Renal pelvis (tissue), 1 donor: ENCODE measurements at regions not wholly inside any gene's neighbourhood (a gene's known extent, or its start where the extent isn't known, plus 50 kb on each side); places are given as distances from the start of the nearest gene placed in this dataset.

ENCODE experiments used
- DNase-seq: peaks from one replicate; pipeline ENCODE4 v3.0.0-alpha.2; 2013

DNA sequence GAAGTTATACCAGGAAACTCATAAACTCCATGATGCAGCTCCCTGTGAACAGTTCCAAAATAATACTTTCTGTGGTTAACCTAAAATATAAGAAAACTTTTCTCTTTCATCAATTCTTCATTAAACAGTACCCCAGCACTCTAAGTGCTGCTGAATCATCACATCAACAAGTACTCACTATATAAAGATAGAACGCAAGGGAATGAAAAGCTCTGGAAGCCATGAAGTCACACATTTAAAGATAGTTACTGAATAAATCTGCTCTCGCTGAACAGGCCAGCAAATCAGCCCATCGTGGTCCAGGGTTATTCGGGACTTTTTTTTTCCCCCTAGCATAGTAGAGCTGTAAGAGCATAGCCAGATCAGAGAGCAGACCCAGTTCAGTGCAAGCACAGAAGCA is 254.3 kb downstream of the IPMK start:
- no peak for DNase-seq

DNA sequence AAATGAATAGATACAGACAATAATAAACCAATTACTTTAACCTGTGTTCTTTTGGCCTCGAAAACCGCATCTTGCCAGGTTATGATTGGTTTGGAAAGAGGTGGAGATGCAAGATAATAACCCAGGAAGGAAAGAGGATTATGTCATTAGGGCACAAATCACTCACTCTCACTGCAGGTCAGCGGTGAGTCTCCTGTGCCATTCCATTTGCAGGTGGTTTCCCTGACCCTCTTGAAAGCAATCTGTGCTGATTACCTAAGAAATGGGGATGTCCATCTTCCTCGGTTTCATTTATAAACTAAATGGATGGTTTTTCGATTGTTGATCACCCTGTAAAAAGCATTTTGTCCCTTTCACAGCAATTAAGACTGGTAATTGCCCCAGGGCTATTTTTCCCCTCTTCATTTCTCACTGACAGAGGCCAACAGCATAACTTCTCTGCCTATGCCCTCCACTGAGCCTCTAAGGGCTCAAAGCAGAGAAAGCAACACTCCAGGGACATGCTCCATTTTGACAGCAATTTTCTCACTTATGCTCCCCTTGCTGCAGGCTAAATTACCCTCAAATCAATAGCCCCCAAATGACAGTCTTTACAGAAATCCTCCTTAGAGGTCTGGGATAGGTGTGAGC is 257.5 kb downstream of the IPMK start:
- no peak for DNase-seq

DNA sequence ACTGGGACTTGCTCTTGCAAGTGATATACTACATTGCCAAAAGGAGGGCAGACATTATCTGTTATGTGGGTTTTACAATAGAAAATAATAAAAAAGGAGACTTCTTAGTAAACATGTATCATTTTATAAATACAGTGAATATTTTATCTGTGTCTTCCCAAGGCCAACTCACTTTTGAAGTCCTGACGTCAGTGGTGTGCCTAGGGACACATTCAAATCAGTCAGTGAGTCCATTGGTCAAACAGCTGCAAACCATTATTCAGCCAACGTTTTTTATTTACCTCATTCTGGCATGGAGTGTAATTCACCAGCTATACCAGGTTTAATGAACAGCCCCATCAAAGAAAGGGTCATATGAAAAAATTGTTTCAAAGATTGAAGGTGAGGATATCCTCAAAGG is 263.7 kb downstream of the IPMK start:
- no peak for DNase-seq

DNA sequence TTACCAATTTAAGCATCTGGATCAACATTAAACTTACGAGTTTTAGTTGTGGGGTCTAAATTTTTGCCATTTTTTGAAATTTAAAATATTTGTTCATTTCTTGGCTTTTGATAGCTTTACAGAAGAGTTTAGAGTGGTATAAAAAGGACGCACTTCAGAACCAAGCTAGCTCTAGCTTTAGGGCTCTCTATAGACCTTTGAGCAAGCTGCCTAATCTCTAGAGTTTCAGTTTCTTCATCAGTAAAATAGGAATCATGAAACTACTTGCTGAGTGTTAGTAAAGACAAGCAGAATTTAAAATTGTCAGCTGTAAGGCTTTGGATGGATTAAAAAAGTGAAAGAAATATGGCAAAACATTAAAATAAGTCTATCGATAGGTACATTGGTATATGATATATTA is 266.5 kb downstream of the IPMK start:
- DNase-seq = no peak

DNA sequence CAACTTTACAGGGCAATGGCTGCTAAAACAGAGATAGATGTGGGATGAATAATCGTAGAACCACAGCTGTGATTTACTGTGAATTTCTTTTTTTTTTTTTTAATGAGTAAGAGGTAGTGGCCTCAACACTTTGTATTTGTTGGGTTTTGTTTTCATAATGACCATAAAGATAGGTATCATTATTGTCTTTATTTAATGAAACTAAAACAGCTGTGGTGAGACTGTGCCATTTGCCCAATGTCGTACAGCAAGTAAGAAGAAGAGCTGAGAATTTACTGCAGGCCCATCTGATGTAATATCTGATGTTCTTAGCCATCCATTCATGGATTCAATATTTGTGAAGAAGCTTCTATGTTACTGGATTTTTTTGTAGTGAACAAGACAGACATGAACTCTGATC is 271.2 kb downstream of the IPMK start:
- DNase-seq = no peak

DNA sequence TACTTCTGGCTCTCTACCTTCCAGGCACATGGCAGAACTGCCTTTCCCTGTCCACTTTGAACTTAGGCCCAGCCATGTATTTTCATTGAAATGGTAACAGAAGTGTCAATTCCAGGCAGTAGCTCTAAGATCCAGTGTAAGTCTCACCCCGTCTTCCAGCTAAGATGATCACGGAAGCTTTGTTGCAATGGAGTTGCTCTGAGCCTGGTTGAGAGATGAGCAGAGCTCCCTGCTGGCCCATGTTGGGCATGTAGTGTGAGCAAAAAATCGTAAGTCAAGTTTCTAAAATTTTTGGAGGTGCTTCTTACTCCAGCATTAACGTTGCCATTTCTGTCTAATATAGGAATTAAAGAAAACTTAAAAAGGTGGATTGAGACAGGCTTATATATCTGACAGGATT is 274.4 kb downstream of the IPMK start:
- no peak for DNase-seq

DNA sequence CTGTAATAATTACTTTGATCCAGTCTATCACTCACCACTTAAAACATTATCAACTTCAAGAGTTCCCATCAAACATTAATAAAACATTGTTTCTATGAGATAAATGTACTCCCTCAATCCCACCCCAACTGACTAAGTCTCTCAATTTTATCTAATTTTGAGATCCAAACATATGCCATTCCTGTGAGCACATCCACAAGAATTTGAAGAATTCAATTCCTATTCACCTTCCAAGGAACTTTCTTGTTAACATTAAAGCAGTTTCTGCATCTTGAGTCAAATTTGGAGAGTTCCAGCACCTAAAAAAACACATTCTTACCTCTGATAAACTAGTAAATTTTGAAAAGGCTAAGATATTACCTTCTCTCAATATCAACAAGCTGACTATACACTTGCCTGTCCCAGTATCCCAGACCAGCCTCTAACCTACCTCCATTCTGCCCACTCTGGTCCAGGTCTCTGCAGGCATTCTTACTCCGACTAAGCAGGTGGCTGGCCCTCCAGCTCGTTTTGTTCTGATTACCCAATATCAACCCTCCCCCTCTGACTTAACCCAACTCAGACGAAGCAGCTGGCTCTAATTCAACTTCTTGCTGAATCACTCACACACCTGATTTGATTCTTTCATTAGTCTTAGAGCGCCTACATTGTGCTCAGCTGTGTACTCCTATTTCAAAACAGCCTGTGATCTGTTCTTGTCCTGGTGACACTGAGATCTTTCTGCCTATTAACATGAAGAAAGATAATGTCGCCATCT is 275.2 kb downstream of the IPMK start:
- DNase-seq = no peak

DNA sequence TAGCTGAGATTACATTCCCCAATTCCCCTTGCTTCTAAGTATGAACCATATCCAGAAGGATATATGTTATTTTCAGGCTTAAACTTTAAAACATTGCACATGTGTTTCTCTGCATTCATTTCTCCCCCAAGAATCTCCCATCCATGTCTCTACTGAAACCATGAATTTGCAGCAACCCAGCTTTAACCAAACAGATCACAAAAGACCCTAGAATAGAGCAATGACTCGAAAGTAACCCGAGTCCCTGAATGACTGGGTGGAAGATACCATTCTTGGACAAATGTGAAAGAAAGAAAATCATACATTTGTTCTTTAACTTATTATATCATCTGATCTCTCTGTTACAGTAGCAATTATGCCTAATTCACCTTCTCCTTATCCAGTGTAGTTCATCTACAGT is 278.7 kb downstream of the IPMK start:
- no peak for DNase-seq

DNA sequence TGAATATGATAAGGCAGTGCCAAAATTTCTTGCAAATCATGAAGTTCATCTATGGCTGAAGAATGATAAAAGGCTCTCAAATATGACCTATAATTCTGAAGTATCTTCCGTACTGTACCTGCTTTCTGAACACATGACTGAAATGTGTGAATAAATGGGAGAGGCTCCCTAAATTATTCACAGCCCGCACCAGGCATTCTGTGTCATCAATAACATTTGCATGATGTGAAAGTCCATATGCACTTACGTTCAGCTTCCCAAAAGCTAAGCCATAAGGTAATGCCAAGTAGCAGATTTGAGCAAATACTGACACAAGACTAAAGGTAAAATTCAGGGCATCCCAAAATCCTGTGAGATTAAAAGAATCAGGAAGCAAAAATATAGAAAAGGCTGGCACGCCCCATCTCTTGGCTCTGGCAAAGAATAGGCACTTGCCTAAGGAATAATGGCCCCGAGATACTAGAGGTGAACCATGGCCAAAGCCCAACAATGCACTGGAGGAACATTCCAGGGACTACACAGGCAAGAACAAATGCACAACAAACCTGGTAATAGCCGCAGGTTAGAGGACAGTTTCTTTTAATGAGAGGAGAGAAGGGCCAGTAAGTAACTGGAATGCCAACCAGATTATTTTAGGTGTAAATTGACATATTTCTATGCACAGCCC is 280.5 kb downstream of the IPMK start:
- no peak for DNase-seq

DNA sequence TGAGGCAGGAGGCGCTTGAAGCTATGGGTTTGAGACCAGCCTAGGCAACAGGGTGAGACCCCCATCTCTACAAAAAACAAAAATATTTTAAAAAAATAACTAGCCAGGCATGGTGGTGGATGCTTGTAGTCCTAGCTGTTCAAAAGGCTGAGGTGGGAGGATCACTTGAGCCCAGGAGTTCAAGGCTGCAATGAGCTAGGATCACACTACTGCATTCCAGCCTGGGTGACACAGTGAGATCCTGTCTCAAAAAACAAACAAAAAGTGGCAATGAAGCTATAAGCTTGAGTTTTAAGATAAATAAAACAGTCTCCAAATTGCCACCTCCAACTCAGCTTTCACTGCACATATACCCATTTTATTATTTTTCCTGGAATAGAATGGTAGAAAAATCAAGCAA is 281.3 kb downstream of the IPMK start:
- no peak for DNase-seq

DNA sequence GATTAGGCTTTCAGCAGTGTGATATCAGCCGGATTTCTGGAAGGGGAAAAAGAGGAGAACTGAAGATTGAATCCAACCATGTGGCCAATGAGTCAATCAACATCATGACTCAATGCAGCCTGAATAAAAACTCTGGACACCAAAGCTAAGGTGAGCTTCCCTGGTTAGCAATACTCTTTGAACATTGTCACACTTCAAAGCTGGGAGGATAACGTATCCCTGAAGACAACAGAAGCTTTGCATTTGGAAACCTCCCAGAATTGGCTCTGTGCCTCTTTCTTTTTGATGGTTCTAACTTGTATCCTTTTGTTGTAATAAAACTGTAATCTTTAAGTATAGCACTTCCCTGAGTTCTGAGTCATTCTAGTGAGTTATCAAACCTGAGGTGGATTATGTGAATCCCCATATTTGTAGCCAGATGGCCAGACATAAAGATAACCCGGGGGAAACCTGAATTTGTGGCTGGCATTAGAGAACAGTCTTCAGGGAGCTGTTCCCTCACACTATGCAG is 284.4 kb downstream of the IPMK start:
- DNase-seq = no peak

DNA sequence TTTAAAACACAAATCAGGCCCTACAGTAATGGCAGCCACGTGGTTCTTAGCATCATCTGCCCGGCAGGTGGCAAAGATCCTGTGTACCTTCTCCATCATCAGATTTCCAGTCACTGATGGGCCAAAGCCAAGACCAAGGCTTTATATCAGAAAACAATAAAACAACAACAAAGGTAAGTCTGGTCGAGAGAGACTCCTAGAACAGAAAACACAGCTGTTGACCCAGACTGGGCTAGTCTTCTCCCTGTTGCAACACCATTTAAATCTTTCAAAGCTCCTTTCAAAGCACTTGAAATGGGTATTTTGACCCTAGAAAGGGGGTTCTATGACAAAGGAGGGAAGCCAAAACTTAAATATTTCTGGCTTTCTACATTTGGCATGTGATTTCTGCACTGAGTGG is 285.6 kb downstream of the IPMK start:
- no peak for DNase-seq

DNA sequence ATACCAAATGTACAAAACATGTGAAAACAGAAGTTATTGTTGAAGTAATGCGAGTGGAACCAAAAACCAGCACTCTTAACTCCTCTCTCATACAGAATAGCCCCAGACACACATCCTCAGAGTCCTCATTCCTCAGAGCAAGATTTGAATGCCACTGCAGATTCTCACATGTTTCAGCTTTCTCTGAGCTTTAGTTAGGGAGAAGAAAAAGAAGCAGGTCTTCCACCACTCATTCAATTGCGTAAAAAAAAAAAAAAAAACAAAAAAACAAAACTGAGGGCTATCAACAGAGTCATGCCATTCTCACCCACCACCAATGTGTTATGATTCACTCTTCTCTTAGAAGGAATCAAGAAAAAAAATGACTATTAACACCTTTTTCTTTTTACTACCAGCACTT is 287.7 kb downstream of the IPMK start:
- DNase-seq = no peak

DNA sequence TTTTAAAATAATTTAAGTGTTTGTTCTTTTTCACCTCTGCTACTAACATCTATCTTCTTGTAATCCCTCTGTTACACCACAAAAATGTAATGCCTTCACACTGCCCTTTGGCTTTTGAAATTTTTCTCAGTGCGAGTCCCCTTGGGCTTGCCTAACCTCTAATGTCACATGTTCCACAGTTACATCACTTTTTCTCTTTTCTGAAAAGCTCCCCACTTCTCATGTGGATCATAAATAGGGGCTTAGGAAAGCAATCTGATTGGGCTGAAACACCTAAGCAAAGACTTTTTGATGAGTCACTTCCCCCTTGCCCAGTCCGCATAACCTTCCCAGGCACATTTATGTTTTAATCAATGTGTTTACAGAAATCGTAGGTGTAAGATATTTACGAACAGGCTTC is 288.2 kb downstream of the IPMK start:
- DNase-seq = no peak

DNA sequence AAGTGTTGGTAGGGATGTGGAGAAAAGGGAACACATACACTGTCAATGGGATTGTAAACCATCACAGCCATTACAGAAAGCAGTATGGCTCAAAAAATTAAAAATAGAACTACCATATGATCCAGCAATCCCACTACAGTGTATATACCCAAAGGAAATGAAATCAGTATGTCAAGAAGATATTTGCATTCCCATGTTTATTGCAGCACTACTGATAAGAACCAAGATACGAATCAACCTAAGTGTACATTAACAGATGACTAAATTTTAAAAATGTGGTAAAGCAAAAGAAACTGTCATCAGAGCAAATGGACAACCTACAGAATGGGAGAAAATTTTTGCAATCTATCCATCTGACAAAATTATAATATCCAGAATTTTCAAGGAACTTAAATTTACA is 290.4 kb downstream of the IPMK start:
- no peak for DNase-seq

DNA sequence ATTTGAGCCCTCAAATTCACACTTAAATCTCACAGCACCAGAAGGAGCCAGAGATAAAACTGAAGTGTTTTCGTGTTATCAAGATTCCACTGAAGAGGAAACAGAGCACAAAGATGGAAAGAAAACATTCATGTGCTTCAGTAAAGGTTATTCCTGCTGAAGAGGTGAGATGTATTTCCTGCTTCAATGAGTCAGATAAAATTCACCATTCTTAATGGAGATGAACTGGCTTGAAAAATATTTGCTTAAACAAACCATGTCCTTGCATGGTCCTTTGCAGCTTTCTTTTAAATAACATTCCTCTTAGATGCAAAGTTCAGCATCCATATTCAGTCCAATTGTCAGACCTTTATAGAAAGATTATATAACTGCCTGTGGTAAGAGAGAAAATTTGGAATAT is 294.2 kb downstream of the IPMK start:
- no peak for DNase-seq

DNA sequence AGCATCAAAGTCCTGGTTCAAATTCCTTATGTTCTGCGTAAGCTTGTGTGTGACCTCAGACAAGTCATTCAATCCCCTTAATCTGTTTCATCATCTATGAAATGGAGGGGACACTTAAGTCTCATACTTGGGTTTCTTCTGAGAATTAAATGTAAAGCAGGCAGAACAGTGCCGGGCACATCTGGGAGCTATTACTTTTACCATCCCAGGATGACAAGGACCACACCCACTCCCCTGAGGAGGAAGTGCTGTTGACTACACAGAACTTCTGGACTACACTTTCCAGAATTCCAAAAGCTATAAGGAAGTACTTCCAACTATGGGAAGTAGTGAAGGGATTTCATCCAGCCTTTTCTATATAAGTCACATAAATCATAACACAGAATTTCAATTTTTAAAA is 294.9 kb downstream of the IPMK start:
- DNase-seq = no peak

DNA sequence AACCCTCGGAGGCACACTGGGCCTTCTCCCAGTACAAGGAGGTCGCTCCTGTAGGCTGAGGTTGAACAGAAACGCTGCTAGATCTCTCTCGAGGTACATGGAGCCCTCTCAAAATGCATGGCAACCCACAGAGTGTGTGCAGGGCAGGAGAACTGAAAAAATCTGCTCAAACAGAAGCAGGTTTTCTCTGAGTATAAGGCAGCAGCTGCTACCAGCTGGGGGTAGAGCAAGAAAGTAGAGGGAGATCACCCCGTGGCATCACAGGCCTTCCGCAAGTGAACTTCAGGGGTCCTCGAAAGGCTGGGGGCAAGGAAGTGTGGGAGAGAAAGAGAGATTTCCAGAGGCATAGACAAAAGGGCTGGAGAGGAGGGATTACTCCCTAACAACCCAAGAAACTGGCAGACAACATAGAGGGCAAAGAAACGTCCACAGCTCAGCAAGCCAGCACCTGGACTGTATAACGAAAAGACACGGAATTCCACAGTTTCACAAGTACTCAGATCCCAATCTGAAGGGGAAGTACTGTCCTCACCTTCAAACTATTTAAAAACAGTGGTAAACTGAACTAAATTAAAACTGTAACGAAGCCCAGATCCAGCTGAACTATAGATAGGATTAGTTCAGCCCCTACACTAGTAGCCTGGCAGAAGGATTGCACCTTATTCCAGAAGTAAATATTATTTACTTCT is 299.2 kb downstream of the IPMK start:
- no peak for DNase-seq

DNA sequence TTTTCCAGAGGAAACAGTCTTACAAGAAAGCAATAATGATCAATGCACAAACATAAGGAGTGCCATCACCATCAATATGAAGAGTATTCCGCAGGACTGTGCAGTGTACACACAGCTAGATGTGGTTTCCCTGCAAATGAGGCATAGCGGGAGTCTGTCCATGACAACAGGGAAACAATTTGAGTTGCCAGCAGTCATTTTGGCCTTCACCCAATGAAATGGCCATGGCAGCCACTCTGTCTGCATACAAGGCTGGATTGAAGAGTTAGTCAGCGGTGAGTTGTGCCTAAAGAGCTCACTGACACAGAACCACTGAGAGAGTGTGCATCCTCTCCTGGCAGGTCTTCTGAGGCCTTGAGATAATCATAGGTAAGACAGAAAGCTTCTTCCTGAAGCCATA is 303.3 kb downstream of the IPMK start:
- no peak for DNase-seq

DNA sequence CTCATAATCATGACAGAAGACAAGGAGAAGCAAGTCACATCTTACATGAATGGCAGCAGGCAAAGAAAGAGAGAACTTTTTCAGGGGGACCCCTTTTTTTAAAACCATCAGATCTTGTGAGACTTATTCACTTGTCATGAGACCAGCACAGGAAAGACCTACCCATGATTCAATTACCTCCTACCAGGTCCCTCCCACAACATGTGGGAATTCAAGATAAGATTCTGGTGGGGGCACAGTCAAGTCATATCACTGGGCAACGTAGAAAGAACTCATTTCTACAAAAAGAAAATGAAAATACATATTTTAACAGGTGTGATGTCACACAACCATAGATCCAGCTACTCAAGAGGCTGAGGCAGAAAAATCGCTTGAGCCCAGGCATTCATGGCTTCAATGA is 304.1 kb downstream of the IPMK start:
- DNase-seq = no peak

DNA sequence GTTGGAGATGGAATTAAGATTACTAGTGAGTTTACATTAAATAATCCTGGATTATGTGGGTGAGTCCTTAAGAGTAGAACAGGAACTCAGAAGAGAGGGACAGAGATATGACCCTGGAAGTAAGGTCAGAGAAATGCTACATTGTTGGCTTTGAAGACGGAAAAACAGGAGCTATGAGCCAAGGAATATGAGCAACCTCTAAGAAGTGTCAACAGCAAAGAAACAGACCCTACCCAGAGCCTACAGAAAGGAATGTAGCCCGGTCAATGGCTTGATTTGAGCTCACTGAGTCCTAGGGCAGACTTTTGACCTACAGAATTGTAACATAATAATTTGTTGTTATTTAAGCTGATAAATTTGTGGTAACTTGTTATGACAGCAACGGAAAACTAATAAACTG is 304.9 kb downstream of the IPMK start:
- DNase-seq = no peak

DNA sequence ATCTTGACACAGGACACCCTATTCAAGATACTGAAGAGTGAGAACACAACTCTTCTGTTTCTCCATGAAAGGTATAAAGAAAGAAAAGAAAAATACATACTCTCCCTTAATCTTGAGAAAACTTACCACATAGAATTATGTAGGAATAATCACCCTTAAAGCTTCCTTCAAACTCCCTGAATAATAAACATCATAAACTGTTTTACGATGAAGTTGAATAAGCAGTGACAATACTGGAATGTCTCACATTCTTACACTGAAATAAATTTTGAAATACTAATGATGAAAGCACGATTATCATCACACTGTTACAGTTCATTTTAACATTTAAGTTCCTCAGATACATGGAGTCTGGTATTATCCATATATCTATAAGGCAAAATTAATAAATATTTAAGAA is 306.2 kb downstream of the IPMK start:
- DNase-seq = no peak

DNA sequence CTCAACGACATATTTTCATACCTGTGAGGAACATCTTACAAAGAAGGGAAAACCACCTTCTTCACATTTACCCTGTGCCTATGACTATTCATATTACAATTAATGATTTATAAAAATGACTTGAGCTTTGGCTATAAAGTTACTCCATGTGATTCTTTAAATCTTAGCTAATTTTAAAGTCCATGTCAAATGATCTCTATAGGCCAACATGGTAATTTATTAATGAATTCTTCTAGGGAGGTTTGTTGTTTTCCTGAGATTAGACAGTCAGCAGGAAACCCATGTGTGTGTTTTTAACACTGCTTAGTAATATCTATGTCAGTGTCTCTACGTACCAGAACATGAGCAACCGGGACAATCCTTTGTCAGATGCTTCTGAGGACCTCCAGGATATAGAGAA is 307.3 kb downstream of the IPMK start:
- DNase-seq = no peak
